Effector memory CD8-positive, alpha-beta T cell (primary cell): ENCODE measurements at regions not wholly inside any gene's neighbourhood (a gene's known extent, or its start where the extent isn't known, plus 50 kb on each side); places are given as distances from the start of the nearest gene placed in this dataset.

Experiments used
- ATAC-seq: fragments of 150-1000 bp; cut with Tn5 transposase; replicated peaks from 2 replicates; pipeline ENCODE4 v1.10.0; 2021; ENCODE audit warnings: mild to moderate bottlenecking, moderate library complexity
- DNase-seq, 3 experiments: peaks; one replicate each; pipeline ENCODE4 v3.0.0; 2021
- H3K27ac Mint-ChIP-seq, 2 donors: one replicate each; pipeline ENCODE4 v1.8.0; 2022; ENCODE audit warnings: mild to moderate bottlenecking in 2 of 2, mixed read lengths in 2 of 2, moderate library complexity in 2 of 2
- H3K27me3 Mint-ChIP-seq, 2 donors: one replicate each; pipeline ENCODE4 v1.8.0; 2022; ENCODE audit warnings: mixed read lengths in 2 of 2
- H3K36me3 Mint-ChIP-seq: one replicate; pipeline ENCODE4 v1.8.0; 2022; ENCODE audit warnings: mild to moderate bottlenecking, moderate library complexity, mixed read lengths; ENCODE audit not compliant: insufficient read depth
- H3K4me1 Mint-ChIP-seq, 2 donors: one replicate each; pipeline ENCODE4 v1.8.0; 2022; ENCODE audit warnings: low read depth in 2 of 2, mixed read lengths in 2 of 2
- H3K4me3 Mint-ChIP-seq, 2 donors: one replicate each; pipeline ENCODE4 v1.8.0; 2022; ENCODE audit warnings: mild to moderate bottlenecking in 2 of 2, mixed read lengths in 2 of 2, moderate library complexity in 2 of 2
- H3K9me3 Mint-ChIP-seq, 2 donors: one replicate each; pipeline ENCODE4 v1.8.0; 2022; ENCODE audit warnings: mixed read lengths in 2 of 2

DNA sequence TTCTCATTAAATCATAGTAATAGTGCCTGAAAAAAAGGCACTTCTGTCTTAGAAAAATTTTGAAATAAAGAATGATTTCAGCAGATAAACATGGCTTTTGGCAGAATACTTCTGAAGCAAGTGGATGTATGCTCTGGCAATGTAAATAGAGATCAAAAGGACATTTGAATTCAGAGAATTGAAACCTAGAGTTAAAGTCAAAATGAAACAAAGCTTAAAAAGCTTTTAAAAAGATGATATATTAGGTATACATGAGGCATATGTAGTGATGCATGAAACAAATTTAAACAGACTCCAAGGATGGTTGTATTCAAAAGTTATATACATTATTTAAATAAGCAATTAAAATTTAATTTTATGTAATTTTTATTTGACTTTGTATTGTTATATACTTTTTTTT, 1344.5 kb upstream of the TMEFF2 start:
- no peak for ATAC-seq
- no peak overlapping the region for H3K4me3 Mint-ChIP-seq
- no peaks in the 10 kb centered on the region for H3K4me1 Mint-ChIP-seq
- DNase-seq = no peak
- no peaks in the 10 kb centered on the region for H3K36me3 Mint-ChIP-seq
- H3K27me3 Mint-ChIP-seq = no peaks in the 10 kb centered on the region
- no peak overlapping the region for H3K27ac Mint-ChIP-seq
- H3K9me3 Mint-ChIP-seq = peaks cover 0 to 2% of the 10 kb centered on the region in 2 donors

DNA sequence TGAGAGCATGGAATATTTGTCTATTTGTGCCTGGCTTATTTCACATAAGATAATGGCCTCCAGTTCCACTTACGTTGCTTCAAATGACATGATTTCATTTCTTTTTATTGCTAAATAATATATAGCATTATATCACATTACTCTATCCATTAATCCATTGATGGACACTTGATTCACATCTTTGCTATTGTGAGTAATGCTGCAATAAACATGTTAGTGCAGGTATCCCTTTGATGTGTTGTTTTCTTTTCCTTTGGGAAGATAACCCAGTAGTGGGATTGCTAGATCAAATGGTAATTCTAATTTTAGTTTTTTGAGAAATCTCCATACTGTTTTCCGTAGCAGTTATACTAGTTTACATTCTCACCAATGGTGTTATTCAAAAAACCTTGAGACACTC, 1343.3 kb upstream of the TMEFF2 start:
- ATAC-seq (no peak), DNase-seq (no peak)
- Mint-ChIP-seq H3K9me3 (peaks cover 0 to 5% of the 10 kb centered on the region in 2 donors), H3K4me3 (no peak overlapping the region), H3K4me1 (no peaks in the 10 kb centered on the region), H3K36me3 (no peaks in the 10 kb centered on the region), H3K27me3 (no peaks in the 10 kb centered on the region), H3K27ac (no peak overlapping the region)

DNA sequence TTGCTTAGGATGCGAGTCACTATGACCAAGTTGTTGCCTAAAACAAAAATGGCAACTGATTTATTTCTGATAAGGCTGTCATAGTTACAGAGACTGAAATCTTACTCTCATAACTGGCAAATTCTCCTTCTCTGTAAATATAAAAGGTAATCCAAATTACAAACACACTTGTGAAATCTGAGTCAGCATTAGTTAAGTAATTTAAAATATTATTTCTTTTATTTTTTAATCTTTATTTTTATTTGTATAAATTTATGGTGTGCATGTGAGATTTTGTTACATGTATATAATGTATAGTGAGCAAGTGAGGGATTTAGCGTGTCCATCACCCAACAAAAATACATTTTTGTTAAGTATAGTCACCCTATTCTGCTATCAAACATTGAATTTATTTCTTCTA, 1342.8 kb upstream of the TMEFF2 start:
- Mint-ChIP-seq H3K9me3 (peaks cover 0 to 5% of the 10 kb centered on the region in 2 donors), H3K4me1 (no peaks in the 10 kb centered on the region), H3K27ac (no peak overlapping the region), H3K4me3 (no peak overlapping the region), H3K36me3 (no peaks in the 10 kb centered on the region), H3K27me3 (no peaks in the 10 kb centered on the region)
- no peak for DNase-seq
- no peak for ATAC-seq

DNA sequence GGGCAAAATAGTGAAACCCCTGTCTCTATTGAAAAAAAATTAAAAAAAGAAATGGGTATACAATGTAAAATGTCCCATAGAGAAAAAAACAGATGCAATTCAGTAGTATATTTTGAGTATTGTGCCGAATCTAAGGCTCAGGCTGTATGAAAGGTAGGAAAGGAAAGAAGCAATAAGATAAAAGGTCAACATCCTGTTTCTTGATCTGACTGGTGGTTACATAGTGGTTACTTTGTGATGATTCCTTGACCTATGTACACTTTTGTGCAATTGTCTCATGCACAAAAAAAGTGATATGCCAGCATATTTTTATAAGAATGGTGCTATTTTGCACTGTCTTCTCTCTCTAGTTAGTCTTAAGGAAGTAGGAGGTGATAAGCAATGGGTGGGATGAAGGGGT, 1333.7 kb upstream of the TMEFF2 start:
- ATAC-seq (no peak), DNase-seq (no peak)
- no peak overlapping the region for H3K4me3 Mint-ChIP-seq
- H3K36me3 Mint-ChIP-seq = no peaks in the 10 kb centered on the region
- H3K4me1 Mint-ChIP-seq = no peaks in the 10 kb centered on the region
- no peak overlapping the region for H3K27ac Mint-ChIP-seq
- H3K27me3 Mint-ChIP-seq = no peaks in the 10 kb centered on the region
- H3K9me3 Mint-ChIP-seq = peaks cover 0 to 11% of the 10 kb centered on the region in 2 donors

DNA sequence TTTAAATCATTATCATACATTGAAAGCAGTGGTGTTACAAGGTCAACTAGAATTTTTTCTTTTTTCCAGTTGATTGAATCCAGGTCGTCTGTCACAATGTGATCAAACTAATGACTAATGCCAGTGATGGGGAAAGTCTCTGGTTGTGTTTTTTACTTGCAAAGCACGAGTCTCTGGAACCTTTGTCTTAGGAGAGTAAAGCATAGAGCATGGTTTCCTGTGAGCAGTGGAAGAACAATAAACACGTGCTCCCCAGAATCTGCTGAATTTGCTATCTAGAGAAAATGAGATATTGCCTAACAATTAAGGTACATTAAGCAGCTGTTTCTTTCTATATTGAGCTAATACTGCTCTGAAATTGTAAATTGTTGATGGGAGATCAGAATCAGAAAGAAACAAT, 1332.4 kb upstream of the TMEFF2 start:
- no peak for DNase-seq
- Mint-ChIP-seq H3K4me3 (no peak overlapping the region), H3K36me3 (no peaks in the 10 kb centered on the region), H3K27me3 (no peaks in the 10 kb centered on the region), H3K9me3 (peaks cover 0 to 9% of the 10 kb centered on the region in 2 donors), H3K4me1 (no peaks in the 10 kb centered on the region), H3K27ac (no peak overlapping the region)
- no peak for ATAC-seq

DNA sequence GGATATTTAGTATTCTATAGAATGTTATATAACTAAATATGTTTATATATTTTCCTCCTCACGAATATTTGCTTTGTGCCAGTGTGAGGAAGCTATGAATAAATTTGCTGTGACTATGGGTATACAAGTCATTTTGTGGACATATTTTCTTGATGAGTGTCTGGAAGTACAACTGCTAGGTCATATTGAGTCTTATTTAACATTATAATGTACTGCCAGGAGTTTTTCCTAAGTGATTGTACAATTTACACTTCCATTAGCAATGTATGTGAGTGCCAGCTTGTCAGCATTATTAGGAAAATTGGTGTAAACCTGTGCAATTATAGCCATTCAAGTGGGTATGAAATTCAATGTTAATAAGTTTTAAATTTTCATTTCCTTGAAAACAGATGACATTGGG, 1328.9 kb upstream of the TMEFF2 start:
- Mint-ChIP-seq H3K27me3 (no peaks in the 10 kb centered on the region), H3K4me3 (no peak overlapping the region), H3K27ac (no peak overlapping the region), H3K36me3 (no peaks in the 10 kb centered on the region), H3K9me3 (peaks cover 0 to 14% of the 10 kb centered on the region in 2 donors), H3K4me1 (no peaks in the 10 kb centered on the region)
- ATAC-seq = no peak
- no peak for DNase-seq

DNA sequence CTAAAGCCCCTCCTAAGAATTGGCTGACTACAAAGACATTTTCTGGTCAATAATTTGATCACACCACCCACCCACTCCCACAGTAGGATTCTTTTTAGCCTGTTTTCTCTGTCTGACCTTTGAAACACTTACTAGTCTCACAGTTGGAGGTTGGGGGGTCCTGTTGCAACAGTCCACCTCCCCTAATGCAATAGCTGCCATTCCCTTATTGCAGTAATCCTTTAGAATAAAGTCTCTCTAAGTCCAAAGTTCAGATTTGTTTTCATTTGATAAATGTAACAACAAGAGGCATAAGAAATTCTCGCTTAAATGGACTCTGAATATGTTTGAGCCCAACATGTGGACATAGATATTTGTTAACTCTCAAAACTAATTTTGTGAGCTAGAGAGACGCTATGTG, 1326.8 kb upstream of the TMEFF2 start:
- Mint-ChIP-seq H3K27me3 (no peaks in the 10 kb centered on the region), H3K4me1 (no peaks in the 10 kb centered on the region), H3K9me3 (peaks cover 0 to 13% of the 10 kb centered on the region in 2 donors), H3K36me3 (no peaks in the 10 kb centered on the region), H3K4me3 (no peak overlapping the region), H3K27ac (no peak overlapping the region)
- no peak for ATAC-seq
- DNase-seq = no peak

DNA sequence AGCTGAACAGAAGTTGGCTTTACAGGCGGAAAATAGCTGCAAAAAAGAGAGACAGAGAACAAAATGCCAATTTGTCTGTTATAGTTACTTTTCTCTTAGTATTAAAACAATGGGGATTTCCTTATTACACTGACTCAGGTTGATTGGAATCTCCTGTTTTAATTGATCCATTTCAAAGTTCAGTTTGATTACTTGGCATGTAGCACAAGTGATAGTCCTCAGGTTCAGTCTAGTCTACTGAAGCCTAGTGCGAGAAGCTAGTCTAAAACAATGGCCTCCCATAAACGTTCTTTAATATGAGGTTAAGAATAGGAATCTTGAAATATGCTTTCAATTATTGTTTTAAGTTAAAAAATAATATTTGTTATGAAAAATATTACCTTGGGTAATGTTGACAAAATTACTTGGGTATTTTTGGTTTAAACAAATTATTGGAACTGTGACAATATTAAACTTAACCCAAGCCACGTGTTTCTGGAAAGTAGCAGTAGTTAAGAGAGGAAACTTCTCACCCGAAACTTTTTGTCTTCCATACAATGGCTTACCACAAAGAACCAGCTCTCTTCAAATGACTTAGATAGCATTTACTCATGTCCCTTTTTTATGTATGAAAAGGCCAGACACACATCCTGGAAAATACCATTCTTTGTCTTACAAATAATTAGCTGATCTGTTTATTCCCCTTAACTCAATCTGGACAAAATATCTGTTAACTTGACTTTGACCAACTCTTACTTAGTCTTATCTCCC, 1326.2 kb upstream of the TMEFF2 start:
- ATAC-seq (no peak), DNase-seq (no peak)
- Mint-ChIP-seq H3K27ac (no peak overlapping the region), H3K27me3 (no peaks in the 10 kb centered on the region), H3K9me3 (peaks cover 0 to 13% of the 10 kb centered on the region in 2 donors), H3K4me1 (no peaks in the 10 kb centered on the region), H3K4me3 (no peak overlapping the region), H3K36me3 (no peaks in the 10 kb centered on the region)

DNA sequence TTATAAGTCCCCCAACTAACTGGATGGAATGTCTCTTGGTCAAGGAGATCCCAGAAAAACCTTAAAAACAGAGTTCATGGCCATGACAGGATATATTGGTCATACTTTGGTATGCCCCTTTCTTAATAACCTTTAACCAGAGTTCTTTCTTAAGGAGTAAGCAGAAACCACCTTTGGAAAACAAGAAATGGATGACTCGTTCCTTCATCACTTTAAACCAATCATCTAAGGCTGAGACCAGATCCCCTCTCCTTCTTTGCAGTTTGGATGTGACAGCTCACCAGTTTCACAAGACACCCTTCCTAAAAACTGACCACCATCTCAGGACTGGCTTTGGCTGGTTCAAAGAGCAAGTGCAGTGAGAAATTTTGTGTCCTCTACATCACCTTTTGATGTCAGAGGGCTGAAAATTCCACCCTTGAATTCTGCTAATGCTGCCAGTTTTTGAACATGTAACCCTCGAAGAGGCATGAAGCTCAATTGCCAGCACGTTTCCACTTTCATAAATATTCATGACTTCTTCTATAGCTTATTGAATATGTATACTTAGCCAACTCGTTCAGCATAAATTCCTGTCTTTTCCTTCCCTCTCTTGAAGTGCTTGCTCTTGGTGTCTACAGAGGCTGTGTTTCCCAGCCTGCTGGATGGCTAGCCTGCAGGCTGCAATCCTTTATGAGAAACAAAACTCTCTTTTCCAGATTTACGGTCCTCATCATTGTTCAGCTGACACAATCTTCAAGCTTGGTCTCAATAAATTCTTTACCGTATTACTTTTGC, 1323.5 kb upstream of the TMEFF2 start:
- Mint-ChIP-seq H3K9me3 (peaks cover 0 to 7% of the 10 kb centered on the region in 2 donors), H3K4me1 (no peaks in the 10 kb centered on the region), H3K4me3 (no peak overlapping the region), H3K36me3 (no peaks in the 10 kb centered on the region), H3K27me3 (no peaks in the 10 kb centered on the region), H3K27ac (no peak overlapping the region)
- ATAC-seq (no peak), DNase-seq (no peak)

DNA sequence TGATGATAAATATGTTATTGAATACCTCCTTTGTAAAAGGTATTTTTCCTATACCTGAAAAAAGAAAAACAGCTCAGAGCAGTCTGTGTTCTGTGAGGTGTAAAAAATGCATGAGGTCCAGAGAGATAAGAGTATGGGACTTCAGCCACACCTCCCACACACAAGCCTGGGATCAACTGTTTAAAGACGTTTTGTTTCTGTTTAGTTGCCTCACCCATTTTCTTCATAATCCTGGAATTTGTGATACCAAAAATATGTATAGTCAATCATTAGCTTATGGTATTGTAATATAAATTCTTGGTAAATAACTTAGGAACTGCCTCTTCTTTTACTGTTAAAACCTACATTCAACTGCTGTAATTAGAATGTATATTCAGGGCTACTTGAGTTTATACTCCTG, 1322.9 kb upstream of the TMEFF2 start:
- DNase-seq (no peak), ATAC-seq (no peak)
- H3K27ac Mint-ChIP-seq = no peak overlapping the region
- no peak overlapping the region for H3K4me3 Mint-ChIP-seq
- no peaks in the 10 kb centered on the region for H3K27me3 Mint-ChIP-seq
- no peaks in the 10 kb centered on the region for H3K36me3 Mint-ChIP-seq
- peaks cover 0 to 7% of the 10 kb centered on the region in 2 donors for H3K9me3 Mint-ChIP-seq
- H3K4me1 Mint-ChIP-seq = no peaks in the 10 kb centered on the region

DNA sequence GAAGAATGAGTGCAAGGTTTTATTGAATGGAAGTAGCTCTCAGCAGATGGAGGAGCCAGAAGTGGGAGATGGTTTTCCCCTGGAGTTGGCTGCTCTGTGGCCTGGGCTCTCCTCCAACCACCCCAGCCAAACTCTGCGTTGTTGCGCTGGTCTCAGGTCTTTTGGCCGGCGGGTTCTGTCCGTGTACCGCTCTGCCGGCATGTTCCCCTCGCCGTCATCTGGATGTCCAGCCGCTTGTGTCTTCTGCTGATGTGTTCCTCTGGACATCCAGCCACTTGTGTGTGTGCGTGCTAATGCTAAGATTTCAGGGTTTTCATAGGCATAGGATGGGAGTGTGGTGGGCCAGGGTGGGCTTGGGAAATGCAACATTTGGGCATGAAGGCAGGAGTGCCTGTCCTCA, 1311.3 kb upstream of the TMEFF2 start:
- no peak for ATAC-seq
- H3K4me3 Mint-ChIP-seq = no peak overlapping the region

DNA sequence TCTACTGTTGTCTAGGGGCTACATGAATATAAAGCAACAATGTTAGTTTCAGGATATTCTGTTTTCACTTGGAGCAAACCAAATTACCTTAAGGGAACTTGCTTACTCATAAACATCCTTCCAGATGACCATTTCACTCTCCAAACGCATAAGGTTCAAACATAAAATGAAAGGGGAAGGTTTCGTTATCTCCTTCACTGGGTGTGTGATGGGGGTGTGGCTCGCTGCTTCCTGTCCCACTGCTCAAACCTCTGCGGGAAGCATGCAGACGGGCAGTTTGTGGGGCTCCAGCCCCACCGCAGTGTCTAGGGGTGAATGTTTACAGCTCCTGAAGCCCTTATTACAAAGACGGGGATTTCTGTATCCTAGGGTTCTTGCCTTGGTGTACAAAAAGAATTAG, 1310.9 kb upstream of the TMEFF2 start:
- no peaks in the 10 kb centered on the region for H3K27me3 Mint-ChIP-seq

More for the DNA sequence above, 1311.3 kb upstream of the TMEFF2 start:
- Mint-ChIP-seq H3K27me3 (no peaks in the 10 kb centered on the region), H3K36me3 (no peaks in the 10 kb centered on the region), H3K27ac (no peak overlapping the region), H3K4me1 (no peaks in the 10 kb centered on the region), H3K9me3 (peaks cover 0 to 4% of the 10 kb centered on the region in 2 donors)
- DNase-seq = no peak

DNA sequence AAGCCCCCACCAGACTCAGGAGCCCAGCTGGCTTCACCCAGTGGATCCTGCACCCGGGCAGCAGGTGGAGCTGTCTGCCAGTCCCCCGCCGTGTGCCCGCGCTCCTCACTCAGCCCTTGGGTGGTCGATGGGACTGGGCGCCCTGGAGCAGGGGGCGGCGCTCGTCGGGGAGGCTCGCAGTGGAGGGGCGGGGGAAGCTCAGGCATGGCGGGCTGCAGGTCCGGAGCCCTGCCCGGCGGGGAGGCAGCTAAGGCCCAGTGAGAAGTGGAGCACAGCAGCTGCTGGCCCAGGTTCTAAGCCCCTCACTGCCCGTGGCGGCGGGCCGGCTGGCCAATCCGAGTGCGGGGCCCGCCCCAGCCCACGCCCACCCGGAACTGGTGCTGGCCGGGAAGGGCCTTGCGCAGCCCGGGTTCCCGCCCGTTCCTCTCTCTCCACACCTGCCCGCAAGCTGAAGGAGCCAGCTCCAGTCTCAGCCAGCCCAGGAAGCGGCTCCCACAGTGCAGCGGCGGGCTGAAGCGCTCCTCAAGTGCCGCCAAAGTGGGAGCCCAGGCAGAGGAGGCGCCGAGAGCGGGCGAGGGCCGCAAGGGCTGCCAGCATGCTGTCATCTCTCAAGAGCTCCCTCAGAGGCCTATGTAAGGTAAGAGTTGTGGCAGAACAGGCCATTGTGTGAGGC, 1307.8 kb upstream of the TMEFF2 start:
- peak; percentile 42 for ATAC-seq
- Mint-ChIP-seq H3K4me1 (no peaks in the 10 kb centered on the region), H3K27ac (no peak overlapping the region), H3K36me3 (no peaks in the 10 kb centered on the region), H3K9me3 (peaks cover 0 to 5% of the 10 kb centered on the region in 2 donors), H3K4me3 (no peak overlapping the region), H3K27me3 (no peaks in the 10 kb centered on the region)
- DNase-seq = no peak

More for the DNA sequence above, 1310.9 kb upstream of the TMEFF2 start:
- Mint-ChIP-seq H3K36me3 (no peaks in the 10 kb centered on the region), H3K9me3 (peaks cover 0 to 3% of the 10 kb centered on the region in 2 donors), H3K27ac (no peak overlapping the region), H3K4me1 (no peaks in the 10 kb centered on the region), H3K4me3 (no peak overlapping the region)
- DNase-seq (no peak), ATAC-seq (no peak)

DNA sequence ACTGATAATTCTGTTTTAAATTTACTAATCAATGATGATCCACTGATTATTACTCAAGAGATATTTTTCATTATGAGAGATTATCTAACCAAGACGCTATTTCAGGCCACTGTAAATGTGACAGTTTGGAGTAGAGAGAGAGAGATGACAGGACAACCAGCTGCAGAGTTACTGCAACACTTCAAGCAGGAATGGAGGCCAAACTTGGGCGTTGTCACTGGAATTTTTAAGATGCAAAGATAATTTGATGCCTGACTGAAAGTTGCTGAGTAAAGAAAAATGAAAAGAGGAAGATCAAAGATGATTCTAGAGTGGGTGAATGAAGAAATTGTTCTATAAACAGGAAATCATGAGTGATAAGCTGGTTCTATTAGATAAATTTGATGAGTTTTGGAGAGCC, 1302.1 kb upstream of the TMEFF2 start:
- H3K27me3 Mint-ChIP-seq = no peaks in the 10 kb centered on the region
- peaks cover 0 to 9% of the 10 kb centered on the region in 2 donors for H3K9me3 Mint-ChIP-seq
- ATAC-seq = no peak
- H3K4me3 Mint-ChIP-seq = no peak overlapping the region
- no peak overlapping the region for H3K27ac Mint-ChIP-seq
- no peaks in the 10 kb centered on the region for H3K4me1 Mint-ChIP-seq
- H3K36me3 Mint-ChIP-seq = no peaks in the 10 kb centered on the region
- DNase-seq = no peak
